GM12875 (cell line): ENCODE measurements at regions not wholly inside any gene's neighbourhood (a gene's known extent, or its start where the extent isn't known, plus 50 kb on each side); places are given as distances from the start of the nearest gene placed in this dataset.

ENCODE experiments used
- H3K4me3 ChIP-seq: one replicate; pipeline ENCODE4 v1.5.1; 2011; ENCODE audit warnings: low read depth, low read length, control low read depth
- TF ChIP-seq, protein P1 (sequence below): IDR thresholded peaks from 2 replicates; pipeline ENCODE4 v1.5.1; 2011; ENCODE audit warnings: low read depth, mild to moderate bottlenecking, control low read depth, inconsistent platforms, low read length, moderate library complexity, borderline replicate concordance; ENCODE audit not compliant: insufficient read depth

DNA sequence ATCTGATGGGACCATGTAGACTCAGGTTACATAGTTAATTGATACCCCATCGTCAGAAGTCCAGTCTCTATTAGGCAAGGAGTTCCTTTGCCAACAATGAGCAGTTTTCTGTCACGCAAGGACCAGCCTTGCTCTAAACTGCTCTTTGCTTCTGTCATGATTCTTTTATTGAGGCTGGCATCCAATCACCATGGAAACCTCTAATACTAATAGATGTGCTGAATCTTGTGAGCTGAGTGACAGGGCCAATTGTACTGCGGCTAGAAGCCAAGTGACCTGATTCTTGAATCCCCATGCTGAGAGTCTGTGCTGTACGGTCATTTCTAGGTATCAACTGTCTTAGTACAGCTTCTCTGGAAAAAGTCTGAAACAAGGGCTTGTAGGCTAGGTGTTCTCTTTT, 395.6 kb downstream of the RND3 start:
- TF ChIP-seq, protein P1, sequence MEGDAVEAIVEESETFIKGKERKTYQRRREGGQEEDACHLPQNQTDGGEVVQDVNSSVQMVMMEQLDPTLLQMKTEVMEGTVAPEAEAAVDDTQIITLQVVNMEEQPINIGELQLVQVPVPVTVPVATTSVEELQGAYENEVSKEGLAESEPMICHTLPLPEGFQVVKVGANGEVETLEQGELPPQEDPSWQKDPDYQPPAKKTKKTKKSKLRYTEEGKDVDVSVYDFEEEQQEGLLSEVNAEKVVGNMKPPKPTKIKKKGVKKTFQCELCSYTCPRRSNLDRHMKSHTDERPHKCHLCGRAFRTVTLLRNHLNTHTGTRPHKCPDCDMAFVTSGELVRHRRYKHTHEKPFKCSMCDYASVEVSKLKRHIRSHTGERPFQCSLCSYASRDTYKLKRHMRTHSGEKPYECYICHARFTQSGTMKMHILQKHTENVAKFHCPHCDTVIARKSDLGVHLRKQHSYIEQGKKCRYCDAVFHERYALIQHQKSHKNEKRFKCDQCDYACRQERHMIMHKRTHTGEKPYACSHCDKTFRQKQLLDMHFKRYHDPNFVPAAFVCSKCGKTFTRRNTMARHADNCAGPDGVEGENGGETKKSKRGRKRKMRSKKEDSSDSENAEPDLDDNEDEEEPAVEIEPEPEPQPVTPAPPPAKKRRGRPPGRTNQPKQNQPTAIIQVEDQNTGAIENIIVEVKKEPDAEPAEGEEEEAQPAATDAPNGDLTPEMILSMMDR: no peak

DNA sequence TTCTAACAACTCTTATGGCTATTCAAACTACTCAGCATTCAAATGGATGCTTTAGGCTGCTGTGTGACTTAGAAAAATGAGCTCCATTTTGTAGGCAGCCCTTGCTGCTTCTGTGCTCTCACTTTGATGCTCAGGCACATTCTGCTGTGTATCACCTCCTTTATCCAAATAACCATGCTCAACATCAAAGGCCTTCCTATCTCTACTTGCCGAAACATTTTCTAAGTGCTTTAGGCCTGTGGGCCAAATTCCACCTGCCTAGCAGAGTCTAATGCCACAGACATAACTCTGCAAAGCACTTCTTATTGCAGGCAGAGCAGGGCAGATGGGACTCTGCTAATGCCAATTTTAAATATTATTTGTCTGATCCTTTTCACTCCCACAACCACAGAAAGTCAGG, 397.4 kb downstream of the RND3 start:
- TF ChIP-seq, protein P1: no peak
- no peak overlapping the region for H3K4me3 ChIP-seq

More for the DNA sequence above, 395.6 kb downstream of the RND3 start:
- no peak overlapping the region for H3K4me3 ChIP-seq

DNA sequence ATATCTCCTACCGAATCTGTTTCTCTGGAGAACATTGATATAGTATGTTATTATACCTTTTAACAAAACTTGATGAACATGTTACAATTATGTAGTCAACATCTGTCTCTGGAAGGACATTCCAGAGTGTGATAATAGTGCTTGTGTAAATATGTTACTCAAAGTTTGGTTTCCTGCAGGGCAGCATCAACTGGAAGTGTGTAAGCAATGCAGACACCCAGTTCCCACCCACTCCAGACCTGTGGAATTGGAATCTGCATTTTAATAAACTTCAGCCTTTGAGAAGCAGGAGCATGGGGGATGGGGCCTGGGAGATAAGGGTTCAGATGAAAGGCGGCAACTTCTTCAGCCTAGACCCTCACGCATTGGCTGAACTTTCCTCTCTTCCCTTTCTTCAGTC, 398.9 kb downstream of the RND3 start:
- TF ChIP-seq, protein P1: no peak
- H3K4me3 ChIP-seq: no peak overlapping the region

DNA sequence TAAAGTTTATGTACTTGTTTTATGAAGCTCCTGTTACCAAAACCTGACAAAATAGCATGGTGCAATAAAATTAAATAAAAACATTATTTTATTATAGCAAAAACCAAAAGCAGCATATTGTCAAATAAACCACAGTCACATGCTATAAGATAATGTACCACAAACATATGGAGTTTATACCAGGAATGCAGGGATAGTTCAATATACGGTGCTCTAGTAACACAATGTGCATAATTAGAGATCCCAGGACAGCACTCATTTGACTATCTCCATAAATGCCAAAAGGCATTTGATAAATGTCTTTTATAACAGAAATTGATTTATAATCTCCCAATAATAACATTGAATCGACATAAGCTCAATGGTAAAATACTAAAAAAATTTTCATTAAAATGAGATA, 402.0 kb downstream of the RND3 start:
- TF ChIP-seq, protein P1: no peak
- H3K4me3 ChIP-seq: no peak overlapping the region

GRCh38 chr2:150081775-150082481, 405.5 kb downstream of the RND3 start:
- H3K4me3 ChIP-seq: no peak overlapping the region
- TF ChIP-seq, protein P1: no peak

DNA sequence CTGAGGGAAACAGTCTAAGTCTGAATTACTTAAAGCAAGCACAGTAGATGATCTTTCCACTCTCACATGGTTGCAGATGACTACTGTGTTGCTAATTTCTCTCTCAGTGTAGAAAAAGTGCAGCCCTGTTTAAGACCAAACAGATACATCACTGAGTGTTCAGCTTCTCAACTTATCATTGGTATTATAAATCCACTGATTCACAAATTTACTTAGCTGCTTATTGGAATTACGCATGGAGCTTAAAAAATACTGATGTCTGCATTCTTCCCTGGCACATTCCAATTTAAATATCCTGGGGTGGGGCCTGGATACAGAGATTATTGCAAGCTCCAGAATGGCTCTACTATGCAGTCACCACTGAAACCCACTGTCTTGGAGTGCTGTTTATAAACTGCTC, 411.2 kb downstream of the RND3 start:
- TF ChIP-seq, protein P1: no peak
- no peak overlapping the region for H3K4me3 ChIP-seq

- no peak overlapping the region for H3K4me3 ChIP-seq
- TF ChIP-seq, protein P1: no peak
Measured at GRCh38 chr2:150075831-150076230, 411.6 kb downstream of the RND3 start.
